ENCODE measurements at regions not wholly inside any gene's neighbourhood (a gene's known extent, or its start where the extent isn't known, plus 50 kb on each side); places are given as distances from the start of the nearest gene placed in this dataset.
"Not testable (repeated sequence)": the region's sequence is repeated elsewhere in the genome, so short reads cannot be mapped to it uniquely, and the experiment has no call there.

DNA sequence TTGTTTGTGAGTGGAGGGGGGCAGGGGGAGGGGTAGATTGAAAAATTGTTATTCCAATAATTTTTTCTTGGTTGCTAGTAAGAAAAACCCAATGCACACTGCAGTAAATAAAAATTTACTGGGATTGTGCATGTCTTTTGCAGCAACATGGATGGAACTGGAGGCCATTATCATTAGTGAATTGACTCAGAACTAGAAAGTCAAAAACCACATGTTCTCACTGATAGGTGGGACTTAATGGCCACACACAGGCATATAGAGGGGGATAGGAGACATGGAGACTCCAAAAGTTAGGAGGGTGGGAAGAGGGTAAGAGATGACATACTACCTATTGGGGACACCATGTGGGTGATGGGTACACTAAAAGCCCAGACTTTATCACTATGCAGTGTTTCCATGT, 67.2 kb downstream of the BUB3 start:
- DNase-seq (ENCODE audit: low spot score), result no peak

DNA sequence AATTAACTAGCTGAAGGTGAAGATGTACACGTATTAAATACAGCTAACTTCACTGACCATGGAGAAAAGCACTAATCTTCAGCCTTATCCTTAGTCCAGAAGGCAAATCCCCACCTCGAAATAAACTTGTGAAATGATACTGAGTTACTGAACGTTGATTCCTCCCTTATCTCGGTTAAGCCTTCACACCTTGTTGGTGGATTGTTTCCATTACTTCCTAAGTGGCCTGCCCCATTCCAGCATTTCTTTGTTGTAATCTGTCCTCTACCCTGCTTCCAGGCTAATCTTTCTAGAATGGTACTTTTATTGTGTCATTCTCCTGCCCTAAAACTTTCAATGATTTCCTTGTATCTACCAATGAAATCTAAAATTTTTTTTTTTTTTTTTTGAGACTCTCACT, 68.6 kb downstream of the BUB3 start:
- DNase-seq (ENCODE audit: low spot score), result no peak

DNA sequence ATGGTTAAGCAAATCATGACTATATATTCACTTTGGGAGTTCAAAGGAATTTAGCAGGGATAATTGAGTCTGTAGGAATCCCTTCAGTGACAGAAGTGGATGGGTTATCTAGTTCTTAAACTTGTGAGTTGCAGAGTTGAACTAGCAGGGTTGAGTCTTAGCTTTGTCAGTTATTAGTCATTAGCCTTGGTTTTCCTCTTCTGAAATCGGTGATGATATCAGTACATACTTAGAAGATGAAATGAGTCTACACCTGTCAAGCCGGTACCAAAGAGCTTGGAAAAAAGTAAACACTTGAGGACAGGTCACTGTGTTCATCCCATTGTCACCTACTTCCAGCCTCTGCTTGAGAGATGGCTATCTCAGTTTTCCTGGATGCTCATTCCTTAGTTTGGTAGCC, 73.5 kb downstream of the BUB3 start:
- DNase-seq (ENCODE audit: low spot score), result no peak

DNA sequence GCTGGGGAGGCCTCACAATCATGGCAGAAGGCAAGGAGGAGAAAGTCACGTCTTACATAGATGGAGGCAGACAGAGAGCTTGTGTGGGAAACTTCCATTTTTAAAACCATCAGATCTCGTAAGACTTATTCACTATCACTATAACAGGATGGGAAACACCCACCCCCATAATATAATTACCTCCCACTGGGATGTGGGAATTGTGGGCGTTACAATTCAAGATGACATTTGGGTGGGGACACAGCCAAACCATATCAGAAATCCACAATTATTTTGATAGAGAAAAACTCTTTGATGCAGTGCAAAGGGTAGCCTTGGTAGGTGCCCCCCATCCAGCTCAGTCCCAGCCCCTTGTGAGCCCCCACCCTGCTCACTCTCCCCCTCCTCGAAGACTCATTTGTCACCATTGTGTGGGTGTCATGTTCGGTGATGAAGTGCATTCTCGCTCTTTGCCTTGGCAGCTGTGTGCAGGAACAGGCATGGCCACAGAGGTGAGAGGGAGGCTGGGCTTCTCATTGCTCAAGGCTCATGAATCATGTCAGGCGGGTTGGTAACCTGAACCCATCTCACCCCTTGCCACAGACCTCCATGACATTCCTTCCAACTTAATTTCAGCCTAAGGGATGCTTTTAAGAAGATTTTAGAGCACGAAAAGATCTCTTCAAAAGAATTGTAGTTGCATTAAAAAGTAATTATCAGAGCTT, 75.9 kb downstream of the BUB3 start:
- DNase-seq (ENCODE audit: low spot score), result no peak

DNA sequence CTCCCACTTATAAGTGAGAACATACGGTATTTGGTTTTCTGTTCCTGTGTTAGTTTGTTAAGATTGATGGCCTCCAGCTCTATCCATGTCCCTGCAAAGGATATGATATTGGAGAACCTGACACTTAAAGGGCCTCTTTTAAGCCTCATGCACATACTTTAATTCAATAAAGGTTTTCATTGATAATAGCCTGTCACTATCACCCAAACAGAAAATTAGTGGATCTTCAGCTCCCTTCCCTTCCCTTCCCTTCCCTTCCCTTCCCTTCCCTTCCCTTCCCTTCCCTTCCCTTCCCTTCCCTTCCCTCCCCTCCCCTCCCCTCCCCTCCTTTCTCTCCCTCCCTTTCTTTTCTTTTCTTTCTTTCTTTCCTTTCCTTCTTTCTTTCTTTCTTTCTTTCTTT, 78.7 kb downstream of the BUB3 start:
- DNase-seq (ENCODE audit: low spot score), result not testable (repeated sequence)

DNA sequence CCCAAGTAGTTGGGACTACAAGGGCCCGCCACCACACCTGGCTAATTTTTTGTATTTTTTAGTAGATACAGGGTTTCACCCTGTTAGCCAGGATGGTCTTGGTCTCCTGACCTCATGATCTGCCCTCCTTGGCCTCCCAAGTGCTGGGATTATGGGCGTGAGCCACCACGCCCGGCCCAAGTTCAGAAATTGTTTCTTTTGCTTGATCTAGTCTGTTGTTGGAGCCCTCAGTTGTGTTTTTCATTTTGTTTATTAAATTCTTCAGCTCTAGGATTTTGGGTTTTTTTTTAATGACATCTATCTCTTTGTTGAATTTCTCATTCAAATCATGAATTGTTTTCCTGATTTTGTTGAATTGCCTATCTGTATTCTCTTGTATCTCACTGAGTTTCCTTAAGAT, 80.8 kb downstream of the BUB3 start:
- not testable (repeated sequence) for DNase-seq (ENCODE audit: low spot score)

DNA sequence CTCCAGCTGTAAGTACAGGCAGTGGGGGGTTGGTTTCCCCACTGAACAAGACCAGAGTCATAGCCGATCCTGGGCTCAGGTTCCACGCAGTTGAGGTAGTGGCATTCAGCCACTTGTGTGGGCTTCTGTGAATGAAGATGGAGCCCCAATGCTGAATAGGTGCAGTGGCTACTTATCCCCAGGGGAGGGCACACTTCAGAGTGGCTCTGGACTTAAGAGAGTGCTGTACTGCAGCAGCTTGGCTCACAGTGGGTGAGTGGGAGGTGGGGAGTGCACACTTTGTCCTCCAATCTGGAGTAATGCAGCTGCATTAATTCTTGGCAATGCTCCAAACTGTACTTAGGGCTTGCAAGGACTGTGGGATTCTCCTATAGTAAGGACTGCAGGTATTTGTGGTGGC, 81.9 kb downstream of the BUB3 start:
- no peak for DNase-seq (ENCODE audit: low spot score)

DNA sequence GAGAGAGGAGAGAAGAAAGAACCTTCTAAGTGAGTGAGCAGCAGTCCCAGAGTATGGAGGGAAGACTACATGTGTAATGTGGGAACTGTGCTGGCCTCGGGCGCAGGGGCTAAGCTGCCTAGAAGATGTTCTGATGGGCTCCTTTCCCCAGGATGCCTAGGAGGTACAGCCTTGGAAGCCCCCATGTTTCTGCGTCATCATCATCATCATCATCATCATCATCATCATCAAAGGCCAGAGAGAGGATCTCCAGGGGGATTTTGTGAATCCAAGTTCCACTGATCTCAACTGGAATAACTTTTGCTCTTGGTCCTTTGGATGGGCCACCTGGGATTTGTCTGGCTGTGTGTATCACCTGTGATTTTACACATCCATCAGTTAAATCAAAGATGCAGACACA, 86.0 kb downstream of the BUB3 start:
- DNase-seq (ENCODE audit: low spot score), result no peak

DNA sequence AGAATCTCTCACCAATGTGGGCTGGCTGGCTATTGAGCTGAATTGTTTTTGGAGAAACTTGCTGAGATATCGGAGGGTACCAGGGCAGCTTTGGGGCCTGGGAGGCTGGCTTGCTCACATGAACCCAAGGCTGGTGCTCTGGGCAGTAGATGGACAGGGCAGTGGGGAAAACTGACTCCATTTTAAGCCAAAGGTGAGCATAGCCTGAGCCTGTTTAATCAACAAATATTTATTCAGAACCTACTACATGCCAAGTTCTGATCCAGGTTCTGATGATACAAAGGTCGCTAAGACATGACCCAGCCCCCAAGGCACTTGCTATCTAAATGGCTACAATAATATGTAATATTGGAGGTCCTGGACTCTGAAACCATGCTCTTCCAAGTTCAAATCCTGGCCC, 86.6 kb downstream of the BUB3 start:
- no peak for DNase-seq (ENCODE audit: low spot score)

DNA sequence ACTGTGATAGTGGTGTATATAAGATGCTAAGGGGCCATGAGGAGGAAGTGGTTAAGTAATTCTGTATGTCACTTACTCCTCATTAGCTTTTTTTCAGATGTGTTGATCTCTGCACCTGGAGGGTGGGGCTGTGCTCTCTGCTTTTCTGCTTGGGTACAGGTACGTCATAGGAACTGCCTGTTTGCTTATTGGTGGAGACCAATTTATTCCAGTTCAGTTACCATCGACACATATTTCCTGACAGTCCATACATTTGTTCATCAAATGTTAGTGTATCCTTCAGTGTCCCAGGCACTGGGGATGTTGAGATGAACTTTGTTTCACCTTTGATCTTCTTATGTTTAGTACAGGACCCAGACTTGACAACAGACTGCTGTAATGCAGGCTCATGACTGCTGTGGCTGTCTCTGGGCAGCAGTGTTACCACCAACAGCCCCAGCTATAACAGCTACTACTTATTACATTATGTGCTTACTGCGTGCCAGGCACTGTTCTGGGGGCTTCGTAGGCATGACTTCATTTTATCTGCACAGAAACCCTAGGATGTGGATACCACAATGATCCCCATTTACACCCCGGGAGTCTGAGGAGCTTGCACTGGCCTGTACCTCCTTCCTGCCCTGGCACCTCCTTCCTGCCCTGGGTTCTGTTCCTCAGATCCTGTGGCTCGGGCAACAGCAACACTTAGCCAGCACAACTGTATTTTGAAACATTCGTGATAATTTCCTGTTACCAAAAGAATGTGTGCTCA, 87.4 kb downstream of the BUB3 start:
- no peak for DNase-seq (ENCODE audit: low spot score)

DNA sequence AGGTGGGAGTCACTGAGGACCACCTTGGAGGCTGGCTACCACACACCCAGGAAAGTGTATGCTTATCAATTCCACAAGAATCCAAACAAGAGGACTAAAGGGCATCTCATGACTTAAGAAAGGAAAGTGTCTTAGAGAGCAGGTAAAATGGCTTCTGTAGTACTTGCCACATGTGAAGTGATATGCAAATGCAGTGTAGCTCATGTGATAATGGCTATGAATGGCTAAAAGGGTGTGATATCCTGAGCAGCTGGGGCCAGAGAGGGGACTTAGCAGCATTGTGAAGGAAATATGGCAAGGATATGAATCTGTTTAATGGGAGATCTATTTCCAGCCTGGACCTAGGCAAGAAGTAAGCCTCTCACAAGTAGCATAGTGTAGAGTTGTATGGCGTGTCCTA, 90.5 kb downstream of the BUB3 start:
- no peak for DNase-seq (ENCODE audit: low spot score)

DNA sequence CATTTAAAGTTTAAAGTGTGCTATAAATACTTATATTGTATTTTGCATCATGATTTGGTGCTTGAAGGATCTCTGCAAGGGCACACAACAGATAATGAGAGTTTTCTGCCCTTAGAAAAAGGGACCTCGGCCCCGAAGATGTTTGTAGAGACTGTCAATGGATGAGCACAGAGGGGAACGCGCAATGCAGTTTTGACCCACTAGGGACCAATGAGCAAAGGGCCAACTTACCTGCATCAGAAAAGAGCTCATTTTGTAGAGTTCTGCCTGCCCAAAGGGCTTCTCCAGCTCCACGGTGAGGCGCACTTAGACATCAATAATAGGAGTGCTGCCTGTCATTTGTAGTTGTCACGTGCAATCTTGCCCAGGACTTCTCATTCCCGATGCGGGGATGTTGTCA, 91.1 kb downstream of the BUB3 start:
- no peak for DNase-seq (ENCODE audit: low spot score)

DNA sequence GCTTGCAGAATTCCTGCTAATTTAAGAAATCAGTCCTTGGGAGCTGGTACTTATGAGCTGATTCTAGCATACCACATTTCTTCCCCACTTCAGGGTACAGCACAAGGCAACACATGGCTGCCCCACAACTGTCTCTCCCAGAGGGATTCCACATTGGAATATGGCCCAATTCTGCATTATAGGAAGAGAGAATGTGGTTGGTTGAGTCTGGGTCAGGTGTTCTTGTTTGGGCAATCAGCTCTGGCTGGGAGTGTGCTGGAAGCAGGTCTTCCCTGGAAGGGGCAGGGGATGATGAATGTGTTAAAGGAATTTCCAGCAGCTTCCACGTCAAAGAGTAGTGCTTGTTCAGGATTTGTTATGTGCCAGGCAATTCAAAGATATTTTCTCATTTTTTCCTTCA, 95.7 kb downstream of the BUB3 start:
- no peak for DNase-seq (ENCODE audit: low spot score)

DNA sequence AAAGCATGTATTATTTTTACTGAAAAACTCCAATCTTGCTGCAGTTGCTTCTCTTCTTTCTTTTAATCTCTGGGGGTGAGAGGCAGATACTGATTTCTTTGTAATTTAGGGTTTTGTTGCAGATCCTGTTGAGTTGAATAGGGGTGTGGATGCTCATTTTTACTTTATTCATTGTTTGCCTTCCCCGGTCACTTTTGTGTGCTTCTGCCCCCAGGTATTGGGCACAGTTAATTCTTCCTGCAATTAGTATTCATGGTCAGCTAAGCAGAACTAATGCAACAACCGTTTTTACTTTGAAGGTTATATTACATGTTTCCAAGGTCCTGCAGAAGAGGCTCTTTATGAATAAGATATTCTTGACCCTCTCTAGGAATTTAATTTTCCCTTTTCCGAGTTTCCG, 96.4 kb downstream of the BUB3 start:
- no peak for DNase-seq (ENCODE audit: low spot score)

DNA sequence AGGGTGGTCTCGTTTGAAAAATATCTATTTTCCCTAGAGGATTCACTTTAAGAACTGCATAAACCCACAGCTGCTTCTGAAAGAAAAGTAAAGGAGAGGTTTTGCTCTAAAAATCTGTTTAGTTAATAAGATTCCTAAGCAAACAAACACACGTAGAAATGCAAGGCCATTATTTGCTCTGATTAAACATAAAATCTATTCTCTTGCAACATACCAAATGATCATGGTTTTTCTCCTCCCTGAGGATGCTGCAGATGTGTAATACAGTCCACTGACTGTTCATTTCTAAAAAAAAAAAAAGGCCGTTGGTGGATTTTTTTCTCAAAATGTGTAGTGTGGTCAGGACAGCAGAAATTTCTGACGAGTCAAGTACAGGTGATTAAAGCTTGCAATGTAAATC, 98.6 kb downstream of the BUB3 start:
- no peak for DNase-seq (ENCODE audit: low spot score)

DNA sequence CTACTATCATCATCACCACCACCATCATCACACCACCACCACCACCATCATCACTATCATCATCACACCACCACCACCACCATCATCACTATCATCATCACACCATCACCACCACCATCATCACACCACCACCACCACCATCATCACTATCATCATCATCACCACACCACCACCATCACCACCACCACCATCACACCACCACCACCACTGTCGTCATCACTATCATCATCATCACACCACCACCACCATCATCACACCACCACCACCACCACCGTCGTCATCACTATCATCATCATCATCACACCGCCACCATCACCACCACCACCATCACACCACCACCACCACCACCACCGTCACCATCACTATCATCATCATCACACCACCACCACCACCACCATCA, 100.1 kb downstream of the BUB3 start:
- not testable (repeated sequence) for DNase-seq (ENCODE audit: low spot score)

DNA sequence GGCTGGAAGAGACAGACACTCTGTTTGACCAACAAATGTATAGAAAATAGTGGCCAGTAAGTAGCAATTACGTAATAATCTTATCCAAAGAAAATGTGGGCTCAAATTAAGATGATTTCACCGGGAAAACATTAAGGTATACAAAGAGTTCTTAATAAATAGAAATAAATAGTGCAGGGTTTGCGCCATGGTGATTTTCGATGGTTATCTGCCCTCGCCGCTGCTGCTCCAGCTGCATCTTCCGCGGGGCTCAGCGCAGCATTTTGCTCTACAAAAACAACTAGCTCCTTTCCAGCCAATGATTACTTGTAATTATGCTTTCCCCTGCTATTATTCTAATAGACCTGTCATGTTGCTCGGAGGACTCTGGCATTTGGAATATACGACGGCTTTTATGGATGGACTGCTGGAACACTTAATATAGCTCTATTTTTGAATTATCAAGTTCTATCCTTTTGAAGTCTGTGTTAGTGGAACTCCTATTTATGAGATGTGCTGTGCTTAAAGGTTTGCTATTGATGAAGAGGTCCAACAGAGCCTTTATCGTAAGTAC, 103.8 kb downstream of the BUB3 start:
- no peak for DNase-seq (ENCODE audit: low spot score)

DNA sequence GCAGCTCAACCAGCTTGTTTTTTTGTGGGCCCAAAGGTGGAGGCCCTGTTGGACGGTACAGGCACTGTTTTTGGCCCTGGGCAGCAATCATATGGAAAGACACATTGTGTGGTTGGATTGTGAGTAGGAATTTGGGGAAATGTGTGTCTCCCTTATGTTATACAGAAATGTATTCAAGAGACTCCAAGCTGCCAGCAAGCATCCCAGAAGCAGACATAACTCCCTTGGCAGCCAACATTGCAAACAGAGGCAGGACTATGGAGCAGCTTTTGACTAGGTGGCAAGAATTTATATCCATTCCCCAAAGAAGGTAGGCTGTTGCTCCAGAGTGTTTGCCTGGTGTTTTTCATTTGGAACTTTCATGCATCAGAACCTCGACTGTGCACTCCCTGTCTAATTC, 104.9 kb downstream of the BUB3 start:
- no peak for DNase-seq (ENCODE audit: low spot score)

DNA sequence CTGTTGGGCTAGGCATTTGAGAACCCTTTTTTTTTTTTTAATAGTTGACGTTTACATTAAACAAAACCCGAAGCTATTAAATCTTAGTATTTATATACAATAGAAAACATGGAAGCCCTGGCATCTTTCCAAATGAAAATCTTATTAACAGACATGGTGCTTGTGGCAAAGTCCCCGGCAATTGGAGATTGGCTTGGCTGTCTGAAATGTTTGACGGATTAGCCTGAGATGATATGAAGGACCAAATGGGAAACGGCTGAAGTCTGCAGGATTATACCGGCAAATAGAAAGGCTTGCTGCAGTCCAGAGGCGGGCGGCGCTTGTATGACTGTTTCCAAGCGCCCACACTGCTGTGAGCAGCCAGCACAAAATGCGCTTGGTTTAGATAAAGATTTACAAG, 105.6 kb downstream of the BUB3 start:
- no peak for DNase-seq (ENCODE audit: low spot score)

DNA sequence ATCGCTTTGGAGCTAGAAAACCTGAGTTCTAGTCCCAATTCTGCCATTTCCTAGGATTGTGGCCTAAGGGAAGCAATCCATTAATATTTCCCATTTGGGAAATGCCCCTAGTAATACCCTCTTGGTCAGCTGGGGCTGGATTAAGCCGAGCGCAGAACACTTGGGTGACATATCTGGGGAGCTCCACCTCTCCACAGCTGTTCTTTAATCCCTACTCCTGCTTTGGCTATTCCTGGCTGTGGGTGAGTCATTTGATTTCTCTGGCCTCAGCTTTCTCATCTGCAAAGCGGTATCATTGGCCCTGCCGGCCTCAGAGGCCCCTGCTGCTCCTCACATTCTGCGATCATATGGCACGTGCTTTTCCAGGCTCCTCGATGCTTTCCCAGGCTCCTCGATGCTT, 108.3 kb downstream of the BUB3 start:
- no peak for DNase-seq (ENCODE audit: low spot score)

DNA sequence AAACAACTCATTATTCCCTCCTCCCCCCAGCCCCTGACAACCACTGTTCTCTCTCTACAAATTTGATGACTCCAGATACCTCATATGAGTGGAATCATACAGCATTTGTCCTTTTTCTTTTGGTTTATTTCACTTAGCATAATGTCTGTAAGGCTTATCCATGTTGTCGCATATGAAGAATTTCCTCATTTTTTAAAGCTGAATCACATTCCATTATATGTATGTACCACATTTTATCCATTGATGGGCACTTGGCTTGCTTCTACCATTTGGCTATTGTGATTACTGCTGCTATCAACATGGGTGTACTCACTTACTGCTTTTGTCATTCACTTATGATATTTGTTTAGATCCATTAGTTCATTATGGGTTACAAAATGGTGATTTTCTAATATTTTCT, 112.8 kb downstream of the BUB3 start:
- DNase-seq (ENCODE audit: low spot score), result no peak

DNA sequence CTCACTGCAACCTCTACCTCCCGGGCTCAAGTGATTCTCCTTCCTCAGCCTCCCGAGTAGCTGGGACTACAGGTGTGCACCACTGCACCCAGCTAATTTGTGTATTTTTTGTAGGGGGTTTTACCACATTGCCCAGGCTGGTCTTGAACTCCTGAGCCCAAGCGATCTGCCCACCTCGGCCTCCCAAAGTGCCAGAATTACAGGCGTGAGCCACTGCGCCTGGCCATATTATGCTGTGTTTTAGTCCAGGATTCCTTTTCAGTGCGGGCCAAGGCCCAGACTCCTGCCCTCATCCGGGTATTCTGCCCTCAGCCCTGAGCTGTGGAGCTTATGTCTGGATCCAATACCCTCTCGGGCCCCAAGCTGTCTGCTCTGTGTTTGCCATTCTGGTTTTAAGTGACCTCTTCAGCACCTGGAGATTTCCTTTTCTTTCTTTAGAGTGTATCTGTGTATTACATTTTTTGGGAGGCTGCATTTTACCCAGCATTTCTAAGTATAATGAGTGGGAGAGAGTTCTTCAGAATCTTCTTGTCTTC, 114.9 kb downstream of the BUB3 start:
- no peak for DNase-seq (ENCODE audit: low spot score)

DNA sequence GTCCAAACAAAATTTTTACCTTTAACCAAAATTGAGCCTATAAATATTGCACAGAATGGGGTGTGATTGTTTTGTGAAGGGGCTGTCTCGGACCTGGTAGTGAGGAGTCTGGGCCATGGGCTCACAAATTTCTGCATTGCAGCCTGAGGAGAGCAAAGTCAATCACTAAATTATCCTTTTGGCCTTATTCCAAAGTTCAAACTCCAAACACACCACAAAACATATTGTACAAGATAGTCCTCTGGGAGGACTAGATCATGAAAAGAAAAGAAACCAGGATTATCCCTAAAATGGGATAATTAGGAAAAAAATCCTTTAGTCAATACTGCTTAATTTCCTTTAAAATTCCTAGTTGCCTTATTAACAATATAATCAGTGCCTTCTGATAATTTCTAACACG, 115.5 kb downstream of the BUB3 start:
- DNase-seq (ENCODE audit: low spot score), result no peak
